Gastroesophageal sphincter (tissue), 3 donors: ENCODE measurements at regions not wholly inside any gene's neighbourhood (a gene's known extent, or its start where the extent isn't known, plus 50 kb on each side); places are given as distances from the start of the nearest gene placed in this dataset.

Experiments used
- EP300 ChIP-seq: sonication (generic); formaldehyde crosslinking; IDR thresholded peaks from one replicate; pipeline ENCODE4 v1.6.1; 2017; ENCODE audit warnings: antibody characterized with exemption, mild to moderate bottlenecking
- POLR2A ChIP-seq, 2 donors: fragments of 450-650 bp; IDR thresholded peaks; one replicate each; pipeline ENCODE4 v1.6.1; 2017; ENCODE audit warnings: antibody characterized with exemption in 2 of 2, mild to moderate bottlenecking in 2 of 2, moderate library complexity in 1 of 2
- POLR2AphosphoS5 ChIP-seq: sonication (generic); formaldehyde crosslinking; IDR thresholded peaks from one replicate; pipeline ENCODE4 v1.6.1; 2017; ENCODE audit warnings: antibody characterized with exemption
- TF ChIP-seq, protein P1 (sequence below), 4 experiments: fragments of 200-600 bp in 2 of 4; fragments of 450-650 bp in 2 of 4; sonication (generic) in 1 of 4; IDR thresholded peaks; one replicate each; pipeline ENCODE4 v1.5.1; 2017 to 2019; ENCODE audit warnings: antibody characterized with exemption in 4 of 4, mild to moderate bottlenecking in 2 of 4, moderate library complexity in 2 of 4

DNA sequence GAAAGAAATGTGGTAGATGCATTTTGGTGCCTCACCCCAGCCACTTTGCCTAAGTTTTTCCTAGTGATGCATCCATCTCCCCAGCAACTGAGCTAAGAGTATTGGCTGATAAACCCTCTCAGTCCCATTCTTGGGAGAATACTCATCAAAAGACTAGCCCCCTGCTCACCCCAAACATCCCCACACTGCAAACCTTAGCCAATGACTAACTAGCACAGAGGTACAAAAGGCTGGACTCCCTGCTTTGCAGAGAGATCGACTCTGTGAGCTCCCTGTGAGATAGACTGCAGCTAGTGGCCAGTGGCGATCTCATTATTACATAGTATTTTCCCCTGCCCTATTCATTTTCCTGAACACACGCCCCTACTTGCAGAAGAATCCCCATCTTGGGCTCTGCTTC, 155.3 kb downstream of the HHIPL2 start:
- no peak for TF ChIP-seq POLR2AphosphoS5
- TF ChIP-seq, protein P1, sequence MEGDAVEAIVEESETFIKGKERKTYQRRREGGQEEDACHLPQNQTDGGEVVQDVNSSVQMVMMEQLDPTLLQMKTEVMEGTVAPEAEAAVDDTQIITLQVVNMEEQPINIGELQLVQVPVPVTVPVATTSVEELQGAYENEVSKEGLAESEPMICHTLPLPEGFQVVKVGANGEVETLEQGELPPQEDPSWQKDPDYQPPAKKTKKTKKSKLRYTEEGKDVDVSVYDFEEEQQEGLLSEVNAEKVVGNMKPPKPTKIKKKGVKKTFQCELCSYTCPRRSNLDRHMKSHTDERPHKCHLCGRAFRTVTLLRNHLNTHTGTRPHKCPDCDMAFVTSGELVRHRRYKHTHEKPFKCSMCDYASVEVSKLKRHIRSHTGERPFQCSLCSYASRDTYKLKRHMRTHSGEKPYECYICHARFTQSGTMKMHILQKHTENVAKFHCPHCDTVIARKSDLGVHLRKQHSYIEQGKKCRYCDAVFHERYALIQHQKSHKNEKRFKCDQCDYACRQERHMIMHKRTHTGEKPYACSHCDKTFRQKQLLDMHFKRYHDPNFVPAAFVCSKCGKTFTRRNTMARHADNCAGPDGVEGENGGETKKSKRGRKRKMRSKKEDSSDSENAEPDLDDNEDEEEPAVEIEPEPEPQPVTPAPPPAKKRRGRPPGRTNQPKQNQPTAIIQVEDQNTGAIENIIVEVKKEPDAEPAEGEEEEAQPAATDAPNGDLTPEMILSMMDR (IDR thresholded peaks at IDR 0.05) = no peak
- TF ChIP-seq POLR2A (IDR thresholded peaks at IDR 0.05) = no peak
- no peak for TF ChIP-seq EP300
